ENCODE measurements at regions not wholly inside any gene's neighbourhood (a gene's known extent, or its start where the extent isn't known, plus 50 kb on each side); places are given as distances from the start of the nearest gene placed in this dataset.

DNA sequence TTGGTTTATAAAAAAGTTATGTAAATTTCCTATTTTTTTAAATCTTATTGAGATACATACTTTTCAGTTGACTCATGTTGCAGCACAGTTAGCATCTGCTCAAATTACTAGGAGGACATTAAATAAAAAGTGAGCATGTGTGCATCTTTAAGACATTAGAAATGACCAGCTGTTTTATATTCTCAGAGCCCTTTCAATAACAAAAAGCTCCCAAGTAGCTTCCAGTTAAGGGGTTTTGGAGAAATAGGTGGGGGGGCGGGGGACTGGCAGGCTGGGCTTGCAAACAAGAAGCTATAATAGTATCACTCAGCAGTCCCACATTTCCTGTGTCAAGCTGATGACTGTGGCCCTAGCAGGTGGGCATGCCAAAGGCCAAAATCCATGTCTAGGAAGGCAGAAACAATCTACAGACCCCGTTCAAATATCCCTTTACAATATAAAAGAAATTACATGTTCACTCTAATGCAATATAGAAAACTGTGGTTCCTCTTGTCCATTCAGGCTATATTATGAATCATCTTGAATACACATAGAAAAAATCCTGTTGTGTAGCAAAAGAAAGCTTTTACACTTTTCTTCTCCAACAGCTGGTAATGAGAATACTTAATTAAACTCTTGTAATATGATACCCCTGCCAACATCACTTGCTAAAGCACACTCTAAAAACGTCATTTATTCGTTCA is 1713.2 kb upstream of the SLC10A2 start:
- DNase-seq, result no peak

DNA sequence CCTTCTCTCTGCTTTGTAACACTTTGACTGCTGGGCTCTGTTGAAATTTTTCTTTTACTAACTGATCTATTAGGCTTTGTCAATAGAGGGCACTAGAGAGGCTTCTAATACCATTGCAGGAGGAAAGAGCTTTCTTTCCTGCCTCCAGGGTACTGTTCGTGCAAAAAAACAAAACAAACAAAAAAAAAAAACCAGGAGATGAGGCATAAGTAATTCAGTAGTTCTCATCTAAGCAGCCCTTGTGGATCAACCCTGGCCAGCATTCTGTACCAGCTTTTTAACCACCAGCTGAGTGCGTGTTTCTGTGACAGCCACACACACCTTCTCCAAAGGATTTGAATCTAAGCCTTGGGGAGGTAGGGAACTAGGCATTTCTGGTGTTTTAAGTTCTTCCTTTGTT is 1707.6 kb upstream of the SLC10A2 start:
- no peak for DNase-seq

DNA sequence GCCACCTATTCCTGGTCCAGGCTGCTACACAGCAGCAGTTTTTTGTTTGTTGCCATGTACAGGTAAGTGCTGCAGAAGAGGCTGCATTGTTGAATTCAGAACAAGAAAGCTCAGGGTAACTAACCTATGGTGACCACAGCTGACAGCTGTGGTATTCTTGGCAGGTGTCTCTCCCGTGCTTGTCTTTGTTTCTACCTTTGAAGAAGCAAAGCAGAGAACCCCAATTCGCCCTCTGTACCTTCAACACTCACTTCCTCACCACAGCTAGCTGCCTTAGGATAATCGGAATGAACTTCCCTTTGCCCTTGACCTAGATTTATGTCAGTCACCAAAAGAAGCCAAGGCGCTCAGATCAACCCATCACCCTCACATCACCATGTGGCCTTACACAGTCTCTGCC is 1703.3 kb upstream of the SLC10A2 start:
- DNase-seq, result no peak

DNA sequence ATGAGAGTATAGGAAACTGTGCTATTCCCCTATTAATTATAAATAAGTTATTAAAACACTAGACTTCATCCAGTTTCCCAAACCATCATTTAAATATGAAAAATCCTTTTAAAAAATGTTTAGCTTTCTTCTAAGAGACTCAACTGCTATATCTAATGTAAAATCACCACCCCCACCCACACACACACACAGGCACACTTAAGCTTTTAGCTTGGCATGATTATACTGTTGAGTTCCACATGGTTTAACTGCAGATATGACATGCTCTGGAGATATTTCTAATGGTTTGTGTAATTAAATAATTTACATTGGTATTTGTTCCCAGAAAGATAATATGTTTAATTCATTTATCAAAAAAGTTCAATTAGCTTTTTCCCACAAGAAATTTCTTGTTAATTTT is 1700.1 kb upstream of the SLC10A2 start:
- no peak for DNase-seq

DNA sequence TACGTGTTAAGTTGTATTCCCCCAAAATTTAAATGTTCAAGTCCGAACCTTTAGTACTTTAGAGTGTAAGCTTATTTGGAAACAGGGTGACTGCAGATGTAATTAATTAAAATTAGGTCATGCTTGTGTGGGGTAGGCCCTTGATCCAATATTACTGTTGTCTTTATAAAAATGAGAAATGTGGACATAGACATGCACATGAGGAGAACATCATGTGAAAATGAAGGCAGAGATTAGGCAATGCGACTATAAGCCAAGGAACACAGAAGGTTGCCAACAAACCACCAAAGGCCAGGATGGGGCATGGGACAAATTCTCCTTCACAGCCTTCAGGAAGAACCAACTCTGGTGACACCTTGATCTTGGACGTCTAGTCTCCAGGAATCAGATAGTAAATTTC is 1698.4 kb upstream of the SLC10A2 start:
- no peak for DNase-seq

DNA sequence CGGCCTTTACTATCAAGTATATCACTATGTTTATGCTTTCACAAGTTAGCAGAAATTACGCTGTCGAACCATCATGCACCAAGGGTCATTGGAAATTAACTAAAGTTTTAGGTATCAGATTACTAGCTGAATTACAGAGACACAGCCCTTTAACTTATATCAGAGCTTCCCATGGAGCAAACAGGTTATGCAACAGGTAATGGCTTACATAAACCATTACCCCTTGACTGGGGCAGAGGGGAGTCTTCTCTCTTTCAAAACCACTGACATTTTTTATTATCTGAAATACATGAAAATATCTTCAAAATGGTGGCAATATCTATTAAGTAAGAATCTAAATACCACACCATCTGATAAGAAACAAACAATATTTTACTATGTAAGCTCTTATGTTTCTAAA is 1692.9 kb upstream of the SLC10A2 start:
- DNase-seq, result no peak

DNA sequence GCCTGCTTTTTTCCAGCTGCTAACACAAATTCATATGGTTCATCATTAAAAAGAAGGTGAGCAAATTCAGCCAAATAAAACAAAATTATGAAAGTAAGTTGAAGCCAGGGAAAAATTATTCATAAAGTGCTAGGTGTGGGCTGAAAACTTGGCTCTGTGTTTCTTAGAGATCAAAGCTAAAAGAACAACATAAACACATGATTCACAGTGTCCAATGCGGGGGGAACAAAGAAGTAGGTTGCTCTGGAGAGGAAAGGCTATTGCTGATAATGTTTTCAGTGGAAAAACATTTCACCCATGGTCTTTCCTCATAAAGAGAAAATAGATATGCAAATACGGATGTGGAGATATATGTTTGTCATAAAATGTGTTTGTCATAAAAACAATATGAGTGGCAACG is 1691.5 kb upstream of the SLC10A2 start:
- no peak for DNase-seq

DNA sequence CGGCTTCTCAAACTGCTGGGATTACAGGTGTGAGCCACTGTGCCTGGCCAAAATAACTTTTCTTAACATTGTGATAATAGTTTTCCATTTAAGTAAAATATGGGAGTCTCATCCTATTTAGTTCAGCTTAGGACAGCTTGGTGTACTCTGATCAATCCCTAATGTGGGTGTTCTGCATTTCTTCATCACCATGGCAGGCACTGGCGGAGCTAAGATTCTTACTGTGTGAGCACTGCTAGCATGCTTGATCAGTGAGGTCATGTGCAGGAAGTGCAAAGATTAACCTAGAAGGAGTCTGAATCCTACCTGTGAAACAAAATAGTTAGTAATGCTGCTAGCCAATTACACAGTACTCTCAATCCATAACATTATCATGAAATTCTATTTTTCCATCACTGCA is 1684.2 kb upstream of the SLC10A2 start:
- DNase-seq, result no peak

DNA sequence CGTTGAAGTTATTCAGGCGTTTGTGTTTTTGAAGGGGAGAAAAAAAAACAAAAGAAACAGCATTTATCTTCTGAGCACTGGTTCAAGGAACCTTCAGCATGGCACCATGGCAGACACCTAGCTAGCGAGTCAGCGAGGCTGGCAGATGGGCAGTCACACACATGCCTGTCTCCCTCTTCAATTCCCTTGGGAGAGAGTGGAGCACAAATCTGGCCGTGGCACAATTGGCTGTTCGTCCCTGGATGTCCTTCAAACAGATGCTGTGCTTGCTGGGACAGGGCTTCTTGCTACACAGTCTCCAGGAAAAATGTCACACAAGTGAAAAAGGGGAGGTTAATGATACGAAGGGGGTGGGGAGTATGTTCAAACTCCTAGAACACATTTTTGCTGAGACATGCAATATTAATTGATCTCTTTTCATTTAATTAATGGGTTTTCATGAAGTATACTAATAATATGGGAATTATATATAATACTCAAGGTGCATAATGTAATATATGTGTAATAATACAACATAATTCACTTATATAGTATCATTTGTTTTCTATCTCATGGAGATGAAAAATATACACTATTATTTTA is 1674.5 kb upstream of the SLC10A2 start:
- no peak for DNase-seq

DNA sequence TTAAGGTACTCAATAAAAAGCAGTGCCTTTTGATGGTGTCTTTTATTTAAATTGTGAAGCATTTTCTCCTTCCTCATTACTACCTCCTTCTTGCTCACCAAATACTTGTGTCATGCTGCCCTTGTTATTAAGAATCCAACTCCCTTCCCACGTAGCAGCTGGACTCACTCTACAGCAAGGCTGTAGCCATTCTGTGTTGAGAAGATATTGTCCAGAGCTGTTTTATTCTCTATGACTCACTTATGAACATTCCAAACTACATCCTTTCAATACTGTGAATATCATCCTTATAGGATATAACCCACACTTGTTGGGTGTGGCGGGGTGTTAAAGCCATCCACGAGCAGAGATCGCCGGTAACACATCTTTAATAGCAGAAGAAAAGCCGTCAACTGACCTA is 1671.5 kb upstream of the SLC10A2 start:
- DNase-seq, result no peak

DNA sequence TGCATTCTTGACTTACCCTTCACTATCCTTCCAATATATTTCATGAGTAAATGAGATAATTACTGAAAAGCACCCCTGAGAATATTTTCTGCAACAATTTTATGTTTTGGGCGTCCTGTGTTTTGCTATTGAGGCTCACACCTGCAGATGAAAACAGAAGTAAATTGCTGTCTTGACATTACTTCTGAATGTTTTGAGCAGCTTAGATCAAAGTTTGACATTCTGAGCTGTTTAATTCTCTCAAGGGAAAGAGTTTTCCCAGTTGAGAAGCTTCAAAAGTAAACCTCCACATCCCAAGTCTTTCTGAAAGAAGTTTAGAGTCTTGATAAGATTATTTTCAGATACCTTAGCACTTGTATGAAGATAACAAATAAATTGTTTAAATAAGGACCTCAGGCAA is 1667.2 kb upstream of the SLC10A2 start:
- DNase-seq, result no peak

DNA sequence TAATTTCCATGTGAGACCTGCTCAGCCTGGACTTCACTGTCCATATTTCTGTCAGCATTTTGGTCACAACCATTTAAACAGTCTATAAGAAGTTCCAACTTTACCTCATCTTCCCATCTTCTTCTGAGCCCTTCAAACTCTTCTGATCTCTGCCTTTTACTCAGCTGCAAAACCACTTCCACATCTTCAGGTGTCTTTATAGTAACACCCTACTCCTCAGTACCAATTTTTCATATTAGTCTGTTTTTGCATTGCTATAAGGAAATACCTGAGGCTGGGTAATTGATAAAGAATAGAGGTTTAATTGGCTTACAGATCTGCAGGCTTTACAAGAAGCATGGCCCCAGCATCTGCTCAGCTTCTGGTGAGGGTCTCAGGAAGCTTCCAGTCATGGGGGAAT is 1648.9 kb upstream of the SLC10A2 start:
- no peak for DNase-seq

DNA sequence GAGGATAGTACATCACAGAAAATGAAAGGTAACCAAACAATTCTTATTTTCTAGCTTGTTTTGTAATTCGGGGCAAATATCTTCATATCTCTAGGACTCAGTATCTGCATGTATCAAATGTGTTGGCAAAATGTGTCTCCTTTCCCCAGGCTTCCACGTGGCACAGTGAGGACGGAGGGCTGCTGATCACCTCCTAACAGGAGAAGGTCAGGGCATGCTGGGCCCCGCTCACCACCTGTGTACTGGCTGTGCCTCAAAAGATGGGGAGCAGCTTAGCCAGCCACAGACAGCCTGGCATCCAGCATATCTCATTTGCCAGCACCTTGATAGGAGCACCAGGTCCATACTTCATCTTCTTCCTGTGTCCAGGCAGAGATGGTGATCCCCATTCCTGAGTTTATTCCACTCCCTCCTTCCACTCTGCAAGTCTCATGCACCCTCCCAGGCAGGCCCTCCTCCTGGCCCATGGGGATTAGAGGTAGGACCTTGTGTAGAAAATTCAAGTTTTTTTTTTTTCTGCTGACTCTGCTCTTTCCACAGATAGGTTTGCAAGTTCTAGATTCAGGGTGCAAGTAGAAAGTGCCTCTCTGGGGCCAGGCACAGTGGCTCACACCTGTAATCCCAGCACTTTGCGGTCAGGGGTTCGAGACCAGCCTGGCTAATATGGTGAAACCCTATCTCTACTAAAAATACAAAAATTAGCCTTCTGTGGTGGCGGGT is 1639.0 kb upstream of the SLC10A2 start:
- no peak for DNase-seq

DNA sequence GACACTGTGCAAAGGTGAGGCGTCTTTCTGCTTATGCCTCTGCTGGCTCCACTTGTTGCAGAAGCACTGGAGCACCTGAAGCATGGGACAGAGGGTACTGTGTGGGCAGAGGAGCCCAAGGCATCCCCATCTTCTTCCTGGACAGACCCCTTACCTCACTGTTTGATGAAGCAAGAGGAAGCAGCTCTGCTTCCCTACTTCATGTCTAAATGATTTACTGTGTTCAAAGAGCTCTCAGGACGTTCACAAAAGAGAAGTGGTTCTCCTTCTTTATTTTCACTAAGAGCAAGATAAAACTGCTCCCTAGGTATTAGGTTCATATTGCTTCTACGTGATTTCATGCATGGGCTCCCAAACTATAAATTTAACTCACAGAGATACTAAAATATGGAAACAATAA is 1635.4 kb upstream of the SLC10A2 start:
- DNase-seq, result no peak

DNA sequence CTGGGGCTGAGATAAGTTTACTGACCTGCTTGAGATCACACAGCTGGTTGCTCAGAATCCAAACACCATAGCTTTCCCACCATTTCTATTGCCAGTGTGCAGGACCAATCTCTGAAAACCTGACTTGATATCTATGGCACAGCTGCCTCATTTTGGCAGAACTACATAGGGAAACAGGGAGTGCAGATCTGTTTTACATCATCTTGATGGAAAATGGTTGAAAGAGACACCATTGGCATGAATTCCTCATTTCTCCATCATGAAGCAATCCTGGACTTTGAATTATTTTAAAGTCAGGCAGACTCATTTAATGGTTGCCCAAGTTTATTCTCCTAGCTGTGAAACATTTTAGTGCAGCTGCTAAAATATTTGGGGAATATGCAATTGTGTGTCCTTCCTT is 1628.2 kb upstream of the SLC10A2 start:
- no peak for DNase-seq

DNA sequence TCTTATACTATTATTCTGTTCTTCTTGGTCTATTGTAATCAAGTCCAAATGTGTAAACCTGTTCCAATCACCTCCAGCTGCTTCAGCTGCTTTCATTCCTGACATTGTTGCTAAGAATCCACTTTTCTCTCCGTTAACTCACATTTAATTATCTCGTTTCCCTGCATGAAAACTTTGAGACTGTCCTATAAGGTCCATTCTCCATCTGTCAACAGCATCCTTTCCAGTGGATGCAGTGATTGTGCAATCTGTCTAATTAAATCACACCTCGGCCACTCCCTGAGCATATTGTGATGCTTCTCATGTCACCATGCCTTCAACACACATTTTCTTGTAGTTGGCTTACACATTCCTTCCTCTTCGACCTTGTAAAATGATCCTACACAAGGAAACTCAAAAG is 1626.9 kb upstream of the SLC10A2 start:
- no peak for DNase-seq

DNA sequence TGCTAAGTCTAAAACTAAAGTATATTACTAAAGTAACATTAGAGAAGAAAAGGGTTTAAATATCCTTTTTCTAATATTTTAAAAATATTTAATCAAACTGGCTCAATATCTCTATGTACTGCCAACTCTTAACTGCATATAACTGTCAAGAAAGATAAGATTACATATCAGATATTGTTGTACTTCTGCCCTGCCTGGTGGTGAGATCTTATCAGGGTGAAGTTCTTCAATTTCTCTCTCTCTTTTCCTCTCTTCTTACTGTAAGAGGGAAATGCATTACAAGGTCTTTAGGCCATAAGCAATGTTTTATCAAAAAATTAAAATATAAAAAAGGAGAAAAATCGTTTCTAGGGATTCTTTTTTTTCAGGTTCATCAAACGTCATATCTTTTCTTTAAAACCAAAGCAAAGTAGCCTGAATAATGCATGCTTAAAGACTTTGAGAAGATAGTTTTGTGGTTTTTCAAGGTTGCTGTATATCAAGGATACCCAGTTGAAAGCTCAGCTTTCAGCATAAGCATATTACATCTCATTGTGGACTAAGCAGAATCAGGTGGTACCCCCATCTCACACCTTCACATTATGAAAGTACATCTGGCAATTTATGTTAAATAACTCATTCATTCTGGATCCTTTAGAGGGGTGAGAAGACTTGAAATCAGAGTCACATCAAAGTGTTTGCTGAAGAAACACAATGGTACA is 1625.7 kb upstream of the SLC10A2 start:
- no peak for DNase-seq

DNA sequence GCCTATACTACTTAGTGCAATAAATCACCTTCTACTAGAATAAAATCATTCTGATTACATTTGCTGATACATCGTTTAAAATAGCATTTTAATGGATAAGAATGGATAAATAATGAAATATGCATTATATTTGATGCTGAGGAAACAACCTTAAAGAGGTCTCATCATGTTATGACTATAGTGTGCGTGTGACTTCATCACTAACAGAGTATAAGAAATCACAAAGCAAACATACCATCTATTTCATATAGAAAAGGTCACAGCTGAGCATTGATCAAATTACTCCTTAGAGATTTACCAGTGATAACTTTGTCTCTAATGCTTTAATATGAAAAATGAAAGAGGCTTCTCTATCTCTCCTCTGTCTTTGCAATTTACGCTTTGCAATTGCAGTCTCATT is 1620.3 kb upstream of the SLC10A2 start:
- no peak for DNase-seq

DNA sequence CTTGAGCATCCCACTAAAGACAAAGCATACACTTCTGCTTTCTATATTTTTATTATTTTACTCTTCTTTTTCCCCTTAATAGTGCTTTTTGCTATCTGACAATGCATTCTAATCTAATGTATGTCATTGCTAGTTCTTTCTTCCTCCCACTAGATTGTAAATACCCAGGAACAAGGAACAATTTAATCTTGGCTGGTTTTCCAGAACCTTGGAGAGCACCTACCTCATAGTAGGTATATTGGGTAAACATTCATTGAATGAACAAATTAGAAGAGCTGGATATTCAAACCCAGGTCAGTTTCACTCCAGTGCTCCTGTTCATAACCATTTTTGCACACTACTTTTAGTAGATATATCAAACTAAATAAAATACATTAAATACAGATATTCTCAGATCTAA is 1617.6 kb upstream of the SLC10A2 start:
- no peak for DNase-seq

DNA sequence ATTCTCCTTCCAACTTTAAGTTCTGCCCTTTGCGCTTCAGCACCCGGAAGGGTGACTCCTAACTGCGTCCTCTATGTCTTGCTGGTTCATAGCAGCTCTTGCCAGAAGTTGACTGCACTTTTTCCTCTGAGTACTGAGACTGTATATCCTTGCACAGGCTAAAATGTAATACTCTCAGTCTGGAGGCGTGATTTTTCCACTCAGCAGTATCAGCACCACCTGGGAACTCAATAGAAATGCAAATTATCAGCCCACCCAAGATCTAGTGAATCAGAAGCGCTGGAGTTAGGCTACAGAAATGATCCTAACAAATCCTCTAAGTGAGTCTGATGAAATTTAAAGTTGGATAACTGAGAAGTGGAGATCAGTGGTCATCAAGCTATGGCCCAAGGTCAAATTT is 1611.9 kb upstream of the SLC10A2 start:
- no peak for DNase-seq

DNA sequence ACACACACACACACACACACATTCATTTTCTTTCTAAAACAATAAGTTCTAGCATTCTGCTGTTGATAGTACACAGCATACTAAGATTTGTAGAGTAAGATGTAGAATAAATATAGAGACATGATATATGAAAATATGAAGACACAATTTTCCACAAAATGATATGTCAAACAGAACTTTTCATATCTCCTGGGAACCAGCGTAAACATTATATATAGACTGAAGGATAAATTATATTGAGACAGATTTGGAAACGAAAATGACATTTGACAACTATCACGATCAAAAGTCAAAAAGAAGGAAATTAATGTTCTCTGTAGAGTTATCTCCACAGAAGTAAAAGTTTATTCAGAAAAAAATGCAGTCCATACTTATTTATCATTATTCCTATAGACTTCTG is 1605.7 kb upstream of the SLC10A2 start:
- DNase-seq, result no peak

DNA sequence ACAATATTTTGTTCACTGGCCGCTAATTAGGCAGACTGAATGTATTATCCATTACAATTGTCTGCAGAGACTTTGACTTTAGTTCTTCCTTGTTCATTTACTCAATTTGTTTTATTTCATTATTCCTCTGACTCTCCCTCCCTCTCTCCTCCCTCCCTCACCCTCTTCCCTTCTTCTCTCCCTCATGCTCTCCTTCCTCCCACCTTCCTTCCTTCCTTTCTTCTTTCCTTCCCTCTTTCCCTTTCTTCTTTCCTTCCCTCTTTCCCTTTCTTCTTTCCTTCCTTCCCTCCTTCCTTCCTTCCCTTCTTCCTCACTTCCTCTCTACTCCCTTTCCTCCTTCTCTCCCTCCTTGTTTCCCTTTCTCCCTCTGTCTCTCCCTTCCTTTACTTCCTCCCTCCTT is 1591.0 kb upstream of the SLC10A2 start:
- DNase-seq, result no peak

DNA sequence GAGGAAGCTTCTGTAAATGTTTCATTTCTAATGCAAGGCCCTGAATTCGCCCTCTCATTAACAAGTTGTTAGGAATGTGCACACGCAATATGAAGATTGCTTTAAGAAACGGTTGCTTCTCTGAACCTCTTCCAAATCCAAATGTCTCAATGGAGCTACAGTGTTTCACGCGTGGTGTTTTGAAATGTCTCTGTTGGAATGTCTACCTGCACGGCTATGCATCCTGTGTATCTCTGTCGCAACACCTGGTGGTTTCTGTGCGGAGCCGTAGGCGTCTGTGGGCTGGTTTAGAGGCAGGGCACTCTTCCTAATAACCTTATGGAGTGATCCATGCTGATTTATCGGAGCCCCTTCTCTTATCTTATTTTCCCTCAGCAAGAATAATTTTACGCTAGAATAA is 1584.2 kb upstream of the SLC10A2 start:
- DNase-seq, result no peak

DNA sequence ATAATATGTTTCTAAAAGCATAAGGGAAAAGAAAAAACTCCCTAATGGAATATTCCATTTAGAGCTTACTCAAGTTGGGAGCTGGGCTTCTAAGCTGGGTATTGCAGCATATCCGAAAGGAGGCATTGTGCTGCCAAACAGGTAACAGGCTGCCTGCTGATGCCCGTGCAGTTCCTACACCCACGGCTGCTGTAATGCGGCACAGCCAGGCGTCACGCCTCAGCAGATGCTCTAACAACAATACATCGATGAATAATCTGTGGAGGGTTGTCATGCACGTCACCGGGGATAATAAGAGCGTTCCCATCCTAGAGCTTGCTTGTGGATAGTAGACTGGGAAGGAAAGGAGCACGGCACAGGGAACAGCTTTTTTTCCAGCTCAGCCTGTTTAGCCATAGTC is 1582.1 kb upstream of the SLC10A2 start:
- DNase-seq, result no peak
